PFSK-1 (cell line): ENCODE measurements at regions not wholly inside any gene's neighbourhood (a gene's known extent, or its start where the extent isn't known, plus 50 kb on each side); places are given as distances from the start of the nearest gene placed in this dataset.

Experiments used
- FOXP2 ChIP-seq: optimal IDR thresholded peaks from 2 replicates; pipeline ENCODE3; 2011; ENCODE audit warnings: borderline replicate concordance, control low read depth, inconsistent platforms; ENCODE audit not compliant: insufficient read depth; ENCODE audit errors: extremely low read length, extremely low read depth
- POLR2AphosphoS5 ChIP-seq: IDR thresholded peaks from 2 replicates; pipeline ENCODE4 v1.6.1; 2012; ENCODE audit warnings: low read depth, mild to moderate bottlenecking, control low read depth, low read length, moderate library complexity
- SIN3A ChIP-seq: IDR thresholded peaks from 2 replicates; pipeline ENCODE4 v1.6.1; 2012; ENCODE audit warnings: mild to moderate bottlenecking, low read length, moderate library complexity, borderline replicate concordance; ENCODE audit not compliant: insufficient read depth
- TAF1 ChIP-seq: IDR thresholded peaks from 2 replicates; pipeline ENCODE4 v1.6.1; 2012; ENCODE audit warnings: low read length, control low read depth, borderline replicate concordance; ENCODE audit not compliant: insufficient read depth
- TF ChIP-seq, protein P1 (sequence below), 2 experiments: IDR thresholded peaks; 2 replicates each; pipeline versions ENCODE4 v1.6.1 to v1.8.0; 2011 to 2012; ENCODE audit warnings: low read depth in 2 of 2, low read length in 2 of 2, control low read depth in 1 of 2, inconsistent platforms in 1 of 2, mild to moderate bottlenecking in 1 of 2, moderate library complexity in 1 of 2; ENCODE audit not compliant: insufficient read depth in 1 of 2

DNA sequence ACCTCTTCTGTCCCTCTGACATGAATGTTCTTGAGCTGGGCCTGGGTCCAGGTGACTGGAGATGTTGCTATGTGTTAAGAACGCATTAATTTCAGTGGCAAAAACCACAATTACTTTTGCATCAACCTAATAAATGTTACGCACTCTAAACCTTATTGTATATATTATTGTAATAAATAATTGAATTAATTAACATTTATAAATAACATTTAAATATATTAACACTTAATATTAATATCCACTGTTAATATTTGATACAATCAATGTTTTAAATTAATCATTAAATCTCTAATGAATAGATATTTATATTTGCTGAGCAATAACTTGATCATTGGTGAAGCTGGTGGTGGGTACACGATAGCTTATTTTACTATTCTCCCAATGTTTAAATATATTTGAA lies 97.4 kb downstream of the KCNF1 start:
- TF ChIP-seq POLR2AphosphoS5 = no peak
- TF ChIP-seq SIN3A = no peak
- no peak for TF ChIP-seq TAF1
- TF ChIP-seq, protein P1, sequence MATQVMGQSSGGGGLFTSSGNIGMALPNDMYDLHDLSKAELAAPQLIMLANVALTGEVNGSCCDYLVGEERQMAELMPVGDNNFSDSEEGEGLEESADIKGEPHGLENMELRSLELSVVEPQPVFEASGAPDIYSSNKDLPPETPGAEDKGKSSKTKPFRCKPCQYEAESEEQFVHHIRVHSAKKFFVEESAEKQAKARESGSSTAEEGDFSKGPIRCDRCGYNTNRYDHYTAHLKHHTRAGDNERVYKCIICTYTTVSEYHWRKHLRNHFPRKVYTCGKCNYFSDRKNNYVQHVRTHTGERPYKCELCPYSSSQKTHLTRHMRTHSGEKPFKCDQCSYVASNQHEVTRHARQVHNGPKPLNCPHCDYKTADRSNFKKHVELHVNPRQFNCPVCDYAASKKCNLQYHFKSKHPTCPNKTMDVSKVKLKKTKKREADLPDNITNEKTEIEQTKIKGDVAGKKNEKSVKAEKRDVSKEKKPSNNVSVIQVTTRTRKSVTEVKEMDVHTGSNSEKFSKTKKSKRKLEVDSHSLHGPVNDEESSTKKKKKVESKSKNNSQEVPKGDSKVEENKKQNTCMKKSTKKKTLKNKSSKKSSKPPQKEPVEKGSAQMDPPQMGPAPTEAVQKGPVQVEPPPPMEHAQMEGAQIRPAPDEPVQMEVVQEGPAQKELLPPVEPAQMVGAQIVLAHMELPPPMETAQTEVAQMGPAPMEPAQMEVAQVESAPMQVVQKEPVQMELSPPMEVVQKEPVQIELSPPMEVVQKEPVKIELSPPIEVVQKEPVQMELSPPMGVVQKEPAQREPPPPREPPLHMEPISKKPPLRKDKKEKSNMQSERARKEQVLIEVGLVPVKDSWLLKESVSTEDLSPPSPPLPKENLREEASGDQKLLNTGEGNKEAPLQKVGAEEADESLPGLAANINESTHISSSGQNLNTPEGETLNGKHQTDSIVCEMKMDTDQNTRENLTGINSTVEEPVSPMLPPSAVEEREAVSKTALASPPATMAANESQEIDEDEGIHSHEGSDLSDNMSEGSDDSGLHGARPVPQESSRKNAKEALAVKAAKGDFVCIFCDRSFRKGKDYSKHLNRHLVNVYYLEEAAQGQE (IDR thresholded peaks at IDR 0.05; ENCODE audit: insufficient read depth in 1 of 2, low read depth in 2 of 2, low read length in 2 of 2) = no peak
- TF ChIP-seq FOXP2 = no peak
